ENCODE measurements at regions not wholly inside any gene's neighbourhood (a gene's known extent, or its start where the extent isn't known, plus 50 kb on each side); places are given as distances from the start of the nearest gene placed in this dataset.

DNA sequence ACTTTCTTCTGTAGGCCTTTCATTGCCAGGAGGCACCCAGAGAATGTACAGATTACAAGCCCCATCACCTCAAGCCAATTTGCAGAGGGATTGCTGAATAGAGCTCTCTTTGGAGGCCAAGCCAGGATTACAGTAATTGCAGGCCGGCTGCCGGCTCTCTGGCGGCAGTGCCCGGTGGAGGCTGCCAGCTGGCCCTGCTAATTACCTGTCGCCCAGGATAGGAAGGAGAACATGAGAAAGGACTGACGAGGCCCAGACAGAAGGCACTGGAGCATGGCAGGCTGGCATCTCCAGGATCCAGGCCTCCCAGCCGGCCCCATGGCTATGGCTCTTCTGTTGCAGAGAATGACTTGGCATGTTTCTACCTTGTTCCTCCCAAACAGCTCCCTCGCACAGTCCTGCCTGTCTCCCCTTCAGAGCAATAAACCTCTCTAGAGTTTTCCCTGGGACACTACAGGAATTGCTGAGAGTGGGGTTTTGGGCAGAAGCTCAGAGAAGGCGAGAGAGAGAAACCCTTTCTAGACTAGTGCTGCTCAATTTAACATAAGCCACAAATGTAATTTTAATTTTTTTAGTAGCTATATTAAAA is 273.6 kb upstream of the PROK2 start:
- DNase-seq: no peak

DNA sequence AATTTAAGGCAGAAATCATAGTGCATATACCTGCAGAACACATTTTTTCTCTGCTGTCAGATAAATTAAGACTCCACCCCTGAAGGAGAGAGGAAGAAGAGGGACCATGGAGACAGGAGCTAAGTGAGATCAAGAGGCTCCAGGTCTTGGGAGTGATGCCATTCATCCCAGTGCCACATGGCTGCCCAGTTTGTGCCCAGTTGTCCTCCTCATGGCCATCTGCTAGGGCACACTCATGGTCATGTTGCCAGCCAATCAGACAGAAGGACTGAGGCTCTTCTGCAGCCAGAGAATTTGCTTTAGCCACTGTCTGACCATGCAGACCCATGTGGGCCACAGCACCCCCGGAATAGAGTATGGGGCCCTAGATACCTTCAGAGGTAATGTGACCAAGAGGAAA is 270.5 kb upstream of the PROK2 start:
- DNase-seq: no peak

DNA sequence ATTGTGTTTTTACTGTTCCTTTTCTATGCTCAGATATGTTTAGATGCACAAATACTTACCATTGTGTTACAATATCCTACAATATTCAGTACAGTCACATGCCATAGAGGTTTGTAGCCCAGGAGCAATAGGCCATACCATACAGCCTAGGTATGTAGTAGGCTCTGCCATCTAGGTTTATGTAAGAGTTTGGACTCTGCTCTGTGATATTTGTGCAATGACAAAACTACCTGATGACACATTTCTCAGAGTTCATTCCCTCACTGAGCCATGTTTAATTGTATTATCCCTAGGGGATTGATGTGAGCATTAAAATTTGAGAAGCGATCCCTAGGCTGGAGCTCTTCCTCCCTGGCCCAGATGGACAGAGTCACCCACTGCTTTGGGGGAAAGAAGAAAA is 270.0 kb upstream of the PROK2 start:
- no peak for DNase-seq

DNA sequence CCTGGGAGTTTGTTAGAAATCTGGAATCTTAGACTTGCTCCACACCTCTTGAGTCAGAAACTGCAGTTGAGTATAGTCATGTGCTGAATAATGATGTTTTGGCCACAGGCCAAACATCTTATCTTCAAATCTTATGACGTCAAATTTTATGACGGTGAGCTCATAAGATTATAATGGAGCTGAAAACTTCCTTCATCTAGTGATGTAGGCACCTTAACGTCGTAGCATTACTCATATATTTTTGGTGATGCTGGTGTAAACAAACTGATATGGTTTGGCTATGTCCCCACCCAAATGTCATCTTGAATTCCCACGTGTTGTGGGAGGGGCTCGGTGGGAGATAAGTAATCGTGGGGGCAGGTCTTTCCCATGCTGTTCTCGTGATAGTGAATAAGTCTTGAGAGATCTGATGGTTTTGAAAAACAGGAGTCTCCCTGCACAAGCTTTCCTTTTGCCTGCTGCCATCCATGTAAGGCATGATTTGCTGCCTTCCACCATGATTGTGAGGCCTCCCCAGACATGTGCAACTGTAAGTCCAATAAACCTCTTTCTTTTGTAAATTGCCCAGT is 268.0 kb upstream of the PROK2 start:
- DNase-seq: no peak

DNA sequence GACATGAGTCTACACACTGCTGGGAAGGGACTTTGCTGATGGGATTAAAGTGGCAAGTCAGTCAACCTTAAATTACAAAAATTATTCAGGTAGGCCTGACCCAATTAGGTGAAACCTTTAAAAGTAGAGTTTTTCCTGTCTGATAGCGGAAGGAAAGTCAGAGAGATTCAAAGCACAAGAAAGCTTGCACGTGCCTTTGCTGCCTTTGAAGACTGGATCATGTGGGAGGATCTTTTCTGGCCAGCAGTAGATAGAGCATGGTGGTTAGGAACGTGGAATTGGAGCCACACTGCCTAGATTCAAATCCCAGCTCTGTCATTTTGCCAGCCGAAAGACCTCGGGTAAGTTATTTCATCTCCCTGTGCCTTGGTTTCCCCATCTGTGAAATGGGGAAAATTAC is 265.8 kb upstream of the PROK2 start:
- no peak for DNase-seq

DNA sequence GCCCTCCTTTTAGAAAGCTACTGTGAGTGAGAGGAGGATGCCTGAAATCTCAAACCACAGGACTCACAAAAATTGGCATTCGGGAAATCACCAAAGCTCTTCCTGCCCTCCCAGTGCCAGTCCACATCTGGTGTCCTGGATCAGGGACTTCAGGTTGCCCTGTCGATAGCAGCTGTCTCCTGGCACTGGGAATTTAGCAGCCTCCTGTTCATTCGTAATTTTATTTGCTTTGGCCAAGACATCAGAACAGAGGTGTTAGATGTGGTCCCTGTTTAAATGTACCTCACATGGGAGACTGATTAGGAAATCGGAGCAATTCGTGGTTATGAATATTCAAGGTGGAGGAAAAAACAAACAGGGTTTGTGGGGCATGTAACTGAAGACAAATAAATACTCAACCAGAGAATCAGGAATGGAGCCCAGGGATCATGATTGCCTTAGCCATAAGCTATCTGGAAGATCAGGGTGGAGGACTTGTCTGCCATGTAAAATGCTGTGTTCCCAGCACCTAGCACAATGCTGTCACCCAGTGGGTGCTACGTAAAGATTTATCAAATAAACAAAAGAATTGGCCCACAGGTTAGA is 265.2 kb upstream of the PROK2 start:
- no peak for DNase-seq

DNA sequence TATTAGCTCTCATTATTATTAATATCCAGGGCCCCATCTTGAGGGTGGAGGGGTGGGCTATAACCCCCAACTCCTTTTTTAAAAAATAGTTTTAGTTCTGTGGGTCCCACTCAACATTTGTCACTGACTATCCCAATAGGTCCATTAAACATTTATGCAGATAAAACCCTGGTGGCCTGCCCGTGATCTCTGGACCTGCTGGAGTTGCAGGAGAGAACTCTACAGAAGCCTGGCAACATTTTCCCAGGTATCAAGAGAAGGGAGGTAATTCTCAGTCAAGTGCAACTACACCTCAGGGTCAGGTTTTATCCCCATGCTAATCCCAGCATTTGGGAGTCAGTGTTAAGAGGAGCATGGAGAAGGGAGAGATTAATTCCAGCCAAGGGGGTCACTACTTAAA is 264.4 kb upstream of the PROK2 start:
- no peak for DNase-seq

DNA sequence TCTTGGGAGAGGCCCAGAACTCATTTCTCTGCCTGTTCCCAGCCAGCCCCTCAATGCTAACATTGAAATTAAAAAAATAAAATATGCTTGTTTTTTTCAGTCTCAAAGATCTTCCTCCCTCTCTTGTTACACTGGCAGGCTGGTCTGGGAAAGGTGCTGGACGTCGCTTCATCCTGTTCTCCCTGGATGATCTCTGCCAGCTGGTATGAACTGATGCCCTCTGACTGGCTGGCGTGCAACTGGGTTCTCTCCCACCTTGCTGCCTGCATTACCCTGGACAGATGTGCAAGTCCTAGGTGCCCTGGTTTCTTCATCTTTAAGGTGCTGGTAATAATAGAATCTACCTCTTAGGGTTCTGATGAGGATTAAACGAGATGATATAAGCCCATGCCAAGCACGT is 263.9 kb upstream of the PROK2 start:
- DNase-seq: no peak

DNA sequence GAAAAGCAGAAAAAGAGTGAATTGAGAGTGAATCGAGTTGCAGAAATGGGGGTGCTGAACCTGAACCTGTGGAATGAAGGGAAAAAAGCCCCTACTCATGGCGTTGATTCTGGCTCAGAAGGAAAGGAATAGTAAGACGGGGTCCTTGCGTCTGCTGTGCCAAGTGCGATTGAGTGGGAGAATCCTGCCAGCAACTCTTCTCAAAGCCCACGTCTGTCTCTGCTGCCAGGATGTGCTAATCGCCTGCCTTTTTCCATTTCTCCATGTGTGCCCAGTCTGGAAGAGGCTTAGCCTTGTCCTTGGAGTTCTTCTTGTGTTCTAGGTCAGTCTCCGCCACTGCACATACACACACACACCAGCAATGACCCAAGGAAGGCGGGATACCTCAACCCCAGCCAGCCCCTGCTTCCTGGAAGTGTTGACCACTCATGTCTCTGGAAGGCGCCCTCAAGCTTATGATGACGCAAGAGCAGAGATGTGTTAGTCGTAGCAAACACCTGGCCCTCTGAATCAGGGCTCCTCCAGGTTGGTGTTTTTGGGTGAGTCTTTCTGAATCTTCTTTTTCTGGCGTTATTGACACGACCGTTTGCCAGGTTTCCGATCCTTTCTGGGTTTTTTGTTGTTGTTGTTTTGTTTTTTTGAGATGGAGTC is 262.4 kb upstream of the PROK2 start:
- DNase-seq: no peak

DNA sequence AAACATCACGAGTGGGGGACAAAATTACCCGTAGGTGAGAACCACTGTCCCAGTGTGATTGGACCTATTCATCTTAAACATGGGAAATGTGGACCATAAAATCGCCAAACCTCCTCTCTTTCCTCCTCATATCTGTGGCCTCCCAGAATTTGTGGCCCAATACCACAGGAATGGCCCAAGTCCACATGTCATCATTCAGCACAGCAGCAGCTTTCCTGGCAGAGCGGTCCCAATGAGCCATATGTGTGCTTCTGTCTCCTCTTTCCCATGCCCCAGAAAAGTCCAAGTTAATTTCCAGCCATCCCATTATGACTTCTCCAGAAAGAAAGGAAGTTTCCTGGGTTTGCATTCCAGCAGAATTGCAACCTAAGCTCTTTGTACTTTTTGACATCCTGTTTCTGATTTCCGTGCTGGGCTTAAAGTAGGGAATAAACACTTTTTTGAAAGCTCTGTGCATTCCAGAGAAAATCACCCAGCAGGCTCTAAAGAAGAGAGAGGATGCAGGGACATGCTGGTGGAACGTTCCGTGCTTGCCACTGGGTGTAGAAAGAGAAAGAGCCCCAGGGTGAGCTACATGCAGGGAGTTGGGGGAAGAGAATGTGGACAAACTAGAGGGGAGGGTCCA is 259.4 kb upstream of the PROK2 start:
- no peak for DNase-seq

DNA sequence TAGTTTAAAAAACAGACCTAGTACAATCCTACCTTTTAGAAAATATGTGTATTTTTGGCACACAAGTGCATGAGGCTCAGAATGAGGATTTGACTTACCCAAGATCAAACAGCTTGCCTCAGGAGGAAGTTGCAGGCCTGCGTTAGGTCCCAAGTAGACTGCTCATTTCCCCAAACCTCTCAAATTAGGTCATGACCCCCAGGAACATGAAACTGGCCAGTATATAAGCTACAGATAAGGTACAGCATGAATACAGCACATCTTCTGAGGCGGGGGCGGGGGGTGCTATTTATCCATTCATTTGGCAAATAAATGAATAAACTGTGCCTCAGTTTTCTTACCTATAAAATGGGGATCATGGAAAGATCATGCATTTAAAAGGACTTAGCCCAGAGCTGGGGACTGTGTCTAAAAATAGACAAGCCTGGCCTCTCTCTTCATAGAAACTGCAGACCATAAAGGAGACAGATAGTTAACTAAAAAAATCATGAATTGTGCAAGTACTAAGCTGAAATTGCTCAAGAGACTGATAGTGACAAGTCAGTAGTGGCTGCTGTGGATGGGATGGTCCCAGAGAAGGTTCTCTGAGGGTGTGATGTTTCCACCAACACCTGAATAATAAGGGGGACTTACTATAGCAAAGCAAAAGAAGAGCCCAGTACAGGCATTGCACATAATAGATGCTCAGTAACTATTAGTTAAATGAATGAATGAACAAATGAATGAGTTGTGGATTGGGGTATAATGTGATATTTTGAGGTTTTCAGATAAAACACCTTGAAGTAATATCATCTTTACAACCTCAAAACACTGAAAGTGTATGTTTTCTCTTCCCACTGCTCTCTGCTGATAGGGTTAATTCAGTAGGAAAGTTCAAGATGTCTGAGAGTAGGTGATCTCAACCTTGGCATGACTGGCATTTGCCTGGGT is 258.5 kb upstream of the PROK2 start:
- no peak for DNase-seq

DNA sequence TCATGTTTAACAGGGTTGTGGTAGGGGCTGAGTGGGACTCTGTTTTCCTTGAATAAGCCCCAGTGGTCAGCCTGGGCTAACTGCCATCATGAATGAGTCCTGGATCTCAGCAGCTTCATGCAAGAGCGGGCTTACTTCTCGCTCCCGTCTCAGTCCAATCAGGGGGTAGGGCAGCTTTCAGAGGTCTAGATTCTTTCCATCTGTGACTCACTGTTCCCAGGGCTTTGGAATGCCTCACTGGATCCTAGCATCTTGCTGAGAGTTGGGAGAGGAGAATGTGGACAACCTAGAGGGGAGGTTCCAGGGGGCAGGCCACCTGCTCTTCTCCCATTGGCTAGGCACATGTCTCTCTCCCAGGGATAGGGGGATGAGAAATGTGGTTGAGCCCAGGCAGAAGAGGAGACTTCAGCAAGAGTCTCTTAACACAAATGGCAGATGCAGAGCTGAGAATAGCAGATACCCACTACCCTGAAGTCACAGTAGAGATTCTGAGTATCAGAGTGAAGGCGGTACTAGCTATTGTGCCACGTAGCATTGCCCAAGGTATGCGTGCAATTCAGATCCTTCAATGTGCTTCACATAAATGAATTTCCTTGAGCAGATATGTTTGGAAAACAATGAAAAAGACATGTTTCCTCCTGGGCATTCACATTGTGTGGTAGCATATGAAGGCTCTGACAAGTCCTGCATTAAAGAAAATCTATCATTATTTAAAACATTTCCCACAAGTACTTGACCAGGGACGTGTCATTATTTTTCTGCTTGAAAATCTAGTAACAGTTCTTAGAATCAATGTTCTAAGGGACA is 257.7 kb upstream of the PROK2 start:
- DNase-seq: no peak

DNA sequence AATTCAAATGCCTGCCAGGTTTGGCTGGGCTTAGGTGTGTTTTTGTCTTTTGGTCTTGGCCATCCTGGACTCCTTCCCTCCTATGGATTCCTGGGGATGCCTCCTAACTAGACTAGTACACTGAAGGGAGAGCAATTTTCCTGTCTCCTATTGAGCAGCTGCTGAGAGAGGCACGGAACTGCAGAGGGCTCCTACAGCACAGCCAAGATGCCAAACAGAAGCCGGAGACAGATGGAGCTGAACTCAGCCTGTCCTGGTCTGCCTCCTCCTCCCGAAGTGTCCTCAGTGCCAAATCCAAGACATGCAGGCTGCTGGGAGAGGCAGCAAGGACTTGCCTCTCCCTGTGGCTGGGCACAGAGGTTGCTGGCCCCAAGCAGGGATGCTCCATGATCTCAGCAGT is 256.6 kb upstream of the PROK2 start:
- no peak for DNase-seq

DNA sequence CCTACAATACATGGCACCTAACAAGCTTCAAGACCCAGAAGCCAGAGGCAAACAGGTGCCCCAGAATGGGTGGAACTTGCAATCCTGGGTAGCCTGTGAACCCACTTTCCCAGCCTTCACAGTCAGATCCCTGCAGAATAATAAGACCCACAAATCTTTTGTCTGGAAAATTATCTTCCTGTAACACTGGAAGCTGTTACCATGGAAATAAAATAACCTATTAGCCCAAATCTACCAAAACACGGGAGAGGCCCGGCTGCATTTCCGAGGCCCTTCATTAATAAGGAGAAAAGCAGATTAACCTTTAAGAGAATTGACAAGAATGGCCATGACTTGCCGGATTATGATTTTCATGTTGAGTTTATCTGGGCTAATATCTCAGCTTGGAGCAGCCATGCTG is 256.1 kb upstream of the PROK2 start:
- no peak for DNase-seq

DNA sequence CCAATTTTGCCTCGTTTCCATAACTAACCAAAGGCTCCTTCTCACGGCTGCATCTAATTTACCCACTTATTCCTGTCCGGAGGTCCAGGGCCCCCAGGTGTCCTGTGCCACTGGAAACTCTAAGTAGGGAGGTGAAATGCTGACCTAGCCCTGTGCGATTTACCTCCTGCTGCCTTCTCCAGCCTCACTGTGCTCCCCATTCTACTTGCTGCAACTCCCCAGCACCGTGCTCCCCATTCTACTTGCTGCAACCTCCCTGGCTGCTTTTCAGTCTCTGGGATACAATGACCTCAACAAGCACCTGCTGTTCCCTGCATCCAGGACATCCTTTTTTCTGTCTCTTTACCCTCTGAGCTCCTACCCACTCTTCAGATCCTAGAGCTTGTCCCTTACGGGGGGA is 254.7 kb upstream of the PROK2 start:
- DNase-seq: no peak

DNA sequence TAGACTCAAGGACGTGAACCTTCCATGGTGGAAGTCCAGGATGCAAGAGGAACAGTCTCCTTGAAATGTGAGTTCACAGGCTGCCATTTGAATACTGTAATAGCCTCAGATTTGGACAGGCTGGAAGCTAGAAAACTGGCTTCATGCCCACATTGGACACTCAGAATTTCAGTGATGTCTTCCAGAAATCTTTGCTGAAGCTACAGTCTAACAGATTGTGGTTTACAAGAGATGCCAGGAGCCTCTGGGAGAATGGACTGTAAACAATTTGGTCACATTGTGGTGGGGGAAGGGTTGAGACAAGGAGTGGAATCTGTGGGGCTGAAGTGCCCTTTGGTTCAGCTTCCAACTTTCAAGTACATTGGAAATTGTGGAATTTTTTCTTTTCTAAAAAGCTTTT is 252.0 kb upstream of the PROK2 start:
- DNase-seq: no peak

DNA sequence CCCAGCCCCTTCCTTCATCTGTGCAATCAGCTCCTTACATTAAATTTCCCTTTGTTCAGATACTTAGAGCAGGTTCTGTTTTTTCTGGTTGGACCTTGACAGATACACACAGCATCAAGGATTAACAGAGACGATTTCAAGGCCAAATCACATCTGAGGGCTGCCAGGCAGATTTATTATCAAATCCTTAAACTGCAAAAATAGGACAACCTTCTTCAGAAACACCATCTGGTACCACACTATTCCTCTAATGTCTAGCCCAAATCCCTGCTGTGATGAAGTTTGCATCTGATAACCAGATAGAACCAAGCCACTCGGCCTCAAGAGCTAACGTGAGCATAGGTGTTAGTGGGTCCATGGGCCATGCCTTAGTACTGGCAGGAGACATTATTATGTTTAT is 250.7 kb upstream of the PROK2 start:
- no peak for DNase-seq

DNA sequence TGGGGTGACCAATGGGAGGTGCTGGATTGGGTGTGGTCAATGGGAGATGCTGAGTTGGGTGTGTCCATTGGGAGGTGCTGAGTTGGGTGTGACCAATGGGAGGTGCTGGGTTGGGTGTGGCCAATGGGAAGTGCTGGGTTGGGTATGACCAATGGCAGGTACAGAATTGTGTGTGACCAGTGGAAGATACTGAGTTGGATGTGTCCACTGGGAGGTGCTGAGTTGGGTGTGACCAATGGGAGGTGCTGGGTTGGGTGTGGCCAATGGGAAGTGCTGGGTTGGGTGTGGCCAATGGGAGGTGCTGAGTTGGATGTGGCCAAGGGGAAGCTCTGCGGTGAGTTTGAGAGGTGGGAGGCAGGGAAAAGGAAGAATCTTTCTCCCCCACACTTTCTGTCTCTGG is 250.0 kb upstream of the PROK2 start:
- DNase-seq: no peak

DNA sequence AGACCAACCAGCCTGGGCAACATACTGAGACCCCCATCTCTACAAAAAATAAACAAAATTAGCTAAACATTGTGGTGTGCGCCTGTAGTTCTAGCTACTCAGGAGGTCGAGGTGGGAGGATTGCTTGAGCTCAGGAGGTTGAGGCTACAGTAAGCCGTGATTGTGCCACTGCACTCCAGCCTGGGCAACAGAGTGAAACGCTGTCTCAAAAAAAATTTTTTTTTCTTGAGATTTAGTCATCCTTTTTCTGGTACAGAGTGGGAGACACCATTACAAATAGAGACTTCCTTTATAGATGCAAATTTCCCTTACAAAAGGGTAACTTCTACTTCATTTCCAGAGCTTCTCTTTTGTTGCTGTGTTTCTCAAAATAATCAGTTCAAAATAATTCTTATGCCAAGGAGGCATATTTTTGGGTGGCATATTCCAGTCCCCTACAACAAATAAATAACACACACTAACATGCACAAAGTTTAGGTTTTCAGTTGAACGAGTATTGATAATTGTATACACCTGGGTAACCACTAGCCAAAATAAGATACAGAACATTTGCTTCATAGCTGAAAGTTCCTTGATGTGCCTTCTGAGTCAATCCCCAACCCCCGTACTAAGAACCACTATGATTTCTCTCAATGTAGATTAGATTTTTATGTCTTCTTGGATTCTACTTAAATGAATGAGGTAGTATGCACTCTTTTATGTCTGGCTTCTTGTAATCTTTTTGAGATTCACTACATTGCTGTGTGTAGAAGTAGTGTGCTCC is 248.9 kb upstream of the PROK2 start:
- no peak for DNase-seq

DNA sequence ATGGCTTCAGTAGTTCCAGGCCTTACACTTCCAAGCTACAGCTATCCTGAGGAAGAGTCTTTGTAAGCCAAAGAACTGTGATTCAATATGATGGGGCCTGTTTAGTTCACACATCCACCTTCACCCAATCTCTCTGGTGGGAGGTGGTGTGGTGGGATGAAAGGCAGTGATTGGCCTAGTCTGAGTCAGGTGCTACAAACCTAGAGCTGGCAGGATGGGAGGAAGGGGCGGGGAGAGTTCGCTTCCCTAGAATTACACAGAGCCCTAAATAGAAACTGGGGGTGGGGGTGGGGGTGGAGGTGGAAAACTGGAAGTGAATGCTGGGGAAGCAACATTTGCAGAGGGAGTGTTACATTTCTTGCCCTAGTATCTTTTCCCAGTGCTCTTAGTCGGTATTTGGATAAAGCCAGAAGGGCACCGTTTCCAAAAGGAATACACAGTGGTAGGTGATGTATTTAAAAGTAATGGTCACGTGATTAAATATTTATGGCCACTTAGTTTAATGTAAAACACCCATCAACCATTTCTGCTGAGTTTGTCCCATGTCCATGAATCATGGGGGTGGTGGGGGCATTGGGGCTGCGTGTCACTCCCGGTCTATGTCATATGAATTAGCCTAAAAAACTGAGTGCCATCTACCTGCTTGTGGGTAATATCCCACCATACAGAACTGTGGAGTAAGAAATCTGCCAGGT is 247.6 kb upstream of the PROK2 start:
- DNase-seq: no peak

DNA sequence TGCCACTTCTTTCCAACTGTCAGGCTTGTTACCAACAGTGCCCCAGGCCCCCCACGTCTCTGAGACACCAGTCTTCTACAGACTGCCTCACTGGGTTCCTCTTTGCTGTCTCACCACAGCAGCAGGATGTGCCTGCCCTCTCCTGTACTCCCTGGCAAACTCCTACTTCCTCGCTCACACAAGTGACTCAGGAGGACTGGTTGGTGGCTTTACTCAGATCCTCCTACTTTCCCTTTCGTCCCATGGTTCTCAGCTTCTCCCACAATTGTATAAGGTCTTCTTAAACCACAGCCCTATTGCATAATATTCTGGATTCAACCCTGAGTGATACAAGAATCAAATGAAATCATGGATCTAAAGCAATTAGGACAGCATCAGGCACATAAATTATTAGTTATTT is 246.6 kb upstream of the PROK2 start:
- no peak for DNase-seq

Measured in activated CD4-positive, CD25-positive, alpha-beta regulatory T cell (primary cell).